Aorta (tissue), 5 donors: ENCODE measurements at regions not wholly inside any gene's neighbourhood (a gene's known extent, or its start where the extent isn't known, plus 50 kb on each side); places are given as distances from the start of the nearest gene placed in this dataset.

ENCODE experiments used
- ATAC-seq: fragments of 200-7000 bp; cut with Tn5 transposase; one replicate; pipeline ENCODE4 v1.9.1; 2022; ENCODE audit warnings: moderate library complexity; ENCODE audit not compliant: low FRiP score
- DNase-seq, 2 donors: peaks; one replicate each; pipeline ENCODE4 v3.0.0-alpha.2; 2020
- H3K27ac ChIP-seq, 2 donors: one replicate each; pipeline ENCODE4 v1.5.1; 2013; ENCODE audit warnings: low read length in 2 of 2, mild to moderate bottlenecking in 2 of 2, moderate library complexity in 2 of 2, control low read depth in 1 of 2, inconsistent platforms in 1 of 2, low read depth in 1 of 2
- H3K27me3 ChIP-seq, 2 donors: one replicate each; pipeline ENCODE4 v1.6.1; 2013; ENCODE audit warnings: control low read depth in 1 of 2, low read length in 1 of 2, mild to moderate bottlenecking in 1 of 2, moderate library complexity in 1 of 2; ENCODE audit not compliant: insufficient read depth in 2 of 2, control insufficient read depth in 1 of 2
- H3K36me3 ChIP-seq, 2 donors: one replicate each; pipeline ENCODE4 v1.6.1; 2013; ENCODE audit warnings: control low read depth in 1 of 2, low read length in 1 of 2, mild to moderate bottlenecking in 1 of 2; ENCODE audit not compliant: insufficient read depth in 2 of 2, control insufficient read depth in 1 of 2
- H3K4me1 ChIP-seq, 2 donors: one replicate each; pipeline ENCODE4 v1.6.1; 2013; ENCODE audit warnings: low read length in 2 of 2, control low read depth in 1 of 2, mild to moderate bottlenecking in 1 of 2, moderate library complexity in 1 of 2; ENCODE audit not compliant: insufficient read depth in 2 of 2, control insufficient read depth in 1 of 2
- H3K4me3 ChIP-seq, 2 donors: one replicate each; pipeline ENCODE4 v1.5.1; 2013; ENCODE audit warnings: low read length in 2 of 2, control low read depth in 1 of 2, mild to moderate bottlenecking in 1 of 2
- H3K9me3 ChIP-seq: one replicate; pipeline ENCODE4 v1.6.1; 2013; ENCODE audit warnings: mild to moderate bottlenecking, low read length; ENCODE audit not compliant: control insufficient read depth
- WGBS, 2 donors: extraction: QIAGEN DNeasy Blood & Tissue Kit; methylation state at CpG; one replicate each; pipeline ENCODE4 v1.1.7; 2013; 5-methylcytosine and 5-hydroxymethylcytosine counted together
- intact Hi-C, 2 donors: fragments of 100-400 bp; cut with DNase I; formaldehyde crosslinking; loops; one replicate each; pipeline versions ENCODE4 v1.14.2 to v1.15.0; 2022
- donor health status: healthy with polysubstance abuse.
- donor health status: Bipolar disorder and iron deficiency.
- donor health status: DM: no; HTN: no; CAD: no.
- donor health status: DM: no; HTN: no; CAD: no.
- donor health status: DM: yes; HTN: yes; CAD: no.

GRCh38 chr3:34569437-34569836 is 771.0 kb downstream of the PDCD6IP start:
- H3K4me3 ChIP-seq = no peak overlapping the region
- DNase-seq (no peak), ATAC-seq (no peak)
- H3K27ac ChIP-seq = peak overlapping the region in 1 of 2 donors; percentile 25
- 68 to 82% methylated on average over 1 of the region's 1 CpG for WGBS, 2 donors
- no peaks in the 10 kb centered on the region for H3K36me3 ChIP-seq
- intact Hi-C loops = no loop called here
- no peaks in the 10 kb centered on the region for H3K27me3 ChIP-seq
- peaks cover 1% of the 10 kb centered on the region for H3K9me3 ChIP-seq
- H3K4me1 ChIP-seq = peaks cover 0 to 1% of the 10 kb centered on the region in 2 donors

GRCh38 chr3:34570916-34571705 is 772.7 kb downstream of the PDCD6IP start:
- DNase-seq (no peak), ATAC-seq (no peak)
- no peaks in the 10 kb centered on the region for H3K9me3 ChIP-seq
- H3K27ac ChIP-seq = no peak overlapping the region
- H3K4me3 ChIP-seq = no peak overlapping the region
- H3K36me3 ChIP-seq = no peaks in the 10 kb centered on the region
- intact Hi-C loops = no loop called here
- peaks cover 0 to 1% of the 10 kb centered on the region in 2 donors for H3K4me1 ChIP-seq
- WGBS, 2 donors = 44 to 50% methylated on average over 4 of the region's 4 CpGs
- H3K27me3 ChIP-seq = no peaks in the 10 kb centered on the region

GRCh38 chr3:34571714-34572113 is 773.3 kb downstream of the PDCD6IP start:
- no peak overlapping the region for H3K27ac ChIP-seq
- peaks cover 0 to 1% of the 10 kb centered on the region in 2 donors for H3K4me1 ChIP-seq
- DNase-seq (no peak), ATAC-seq (no peak)
- intact Hi-C loops = no loop called here
- H3K9me3 ChIP-seq = no peaks in the 10 kb centered on the region
- 100% methylated on average over 1 of the region's 1 CpG for WGBS, 2 donors
- no peak overlapping the region for H3K4me3 ChIP-seq
- no peaks in the 10 kb centered on the region for H3K27me3 ChIP-seq
- H3K36me3 ChIP-seq = no peaks in the 10 kb centered on the region

GRCh38 chr3:34575776-34576175 is 777.3 kb downstream of the PDCD6IP start:
- WGBS, 2 donors = 65 to 74% methylated on average over 3 of the region's 3 CpGs
- no peaks in the 10 kb centered on the region for H3K27me3 ChIP-seq

GRCh38 chr3:34582055-34582454 is 783.6 kb downstream of the PDCD6IP start:
- DNase-seq (no peak), ATAC-seq (no peak)
- intact Hi-C loops = no loop called here
- Histone ChIP-seq H3K9me3 (no peaks in the 10 kb centered on the region), H3K4me3 (no peak overlapping the region), H3K27ac (no peak overlapping the region), H3K27me3 (no peaks in the 10 kb centered on the region), H3K36me3 (no peaks in the 10 kb centered on the region), H3K4me1 (no peaks in the 10 kb centered on the region)

More at GRCh38 chr3:34575776-34576175, 777.3 kb downstream of the PDCD6IP start:
- DNase-seq (no peak), ATAC-seq (no peak)
- Histone ChIP-seq H3K9me3 (no peaks in the 10 kb centered on the region), H3K4me1 (no peaks in the 10 kb centered on the region), H3K27ac (no peak overlapping the region), H3K4me3 (no peak overlapping the region), H3K36me3 (no peaks in the 10 kb centered on the region)
- intact Hi-C loops = no loop called here

- intact Hi-C loops = no loop called here
- Histone ChIP-seq H3K27me3 (no peaks in the 10 kb centered on the region), H3K27ac (no peak overlapping the region), H3K36me3 (no peaks in the 10 kb centered on the region), H3K4me1 (no peaks in the 10 kb centered on the region), H3K9me3 (no peaks in the 10 kb centered on the region), H3K4me3 (no peak overlapping the region)
- ATAC-seq (no peak), DNase-seq (no peak)
- 13 to 26% methylated on average over 2 of the region's 2 CpGs for WGBS, 2 donors
Measured at GRCh38 chr3:34583451-34583850, 785.0 kb downstream of the PDCD6IP start.

- 89 to 97% methylated on average over 1 of the region's 1 CpG for WGBS, 2 donors
- intact Hi-C loops = no loop called here
- no peak overlapping the region for H3K27ac ChIP-seq
- no peaks in the 10 kb centered on the region for H3K27me3 ChIP-seq
- no peaks in the 10 kb centered on the region for H3K36me3 ChIP-seq
- no peak for DNase-seq
- no peak overlapping the region for H3K4me3 ChIP-seq
- no peak for ATAC-seq
- H3K4me1 ChIP-seq = no peaks in the 10 kb centered on the region
- no peaks in the 10 kb centered on the region for H3K9me3 ChIP-seq
Measured at GRCh38 chr3:34584971-34585370, 786.5 kb downstream of the PDCD6IP start.

GRCh38 chr3:34599595-34599994 is 801.2 kb downstream of the PDCD6IP start:
- DNase-seq (no peak), ATAC-seq (no peak)
- WGBS, 2 donors = 87 to 88% methylated on average over 2 of the region's 2 CpGs
- Histone ChIP-seq H3K27ac (no peak overlapping the region), H3K36me3 (no peaks in the 10 kb centered on the region), H3K4me1 (no peaks in the 10 kb centered on the region), H3K27me3 (no peaks in the 10 kb centered on the region), H3K4me3 (no peak overlapping the region), H3K9me3 (peaks cover 1% of the 10 kb centered on the region)
- intact Hi-C loops = no loop called here

- H3K36me3 ChIP-seq = no peaks in the 10 kb centered on the region
- DNase-seq (no peak), ATAC-seq (no peak)
- no peak overlapping the region for H3K4me3 ChIP-seq
- no peaks in the 10 kb centered on the region for H3K27me3 ChIP-seq
- intact Hi-C loops = no loop called here
- no peaks in the 10 kb centered on the region for H3K4me1 ChIP-seq
- H3K9me3 ChIP-seq = peaks cover 4% of the 10 kb centered on the region
- WGBS, 2 donors = 73 to 74% methylated on average over 2 of the region's 2 CpGs
- no peak overlapping the region for H3K27ac ChIP-seq
Measured at GRCh38 chr3:34619990-34620389, 821.6 kb downstream of the PDCD6IP start.
